Islet precursor cell (in vitro differentiated cells): ENCODE measurements at regions not wholly inside any gene's neighbourhood (a gene's known extent, or its start where the extent isn't known, plus 50 kb on each side); places are given as distances from the start of the nearest gene placed in this dataset.
"Not testable (repeated sequence)": the region's sequence is repeated elsewhere in the genome, so short reads cannot be mapped to it uniquely, and the experiment has no call there.

Experiments used
- DNase-seq: peaks from one replicate; pipeline ENCODE4 v3.0.0-alpha.2; 2018

GRCh38 chr18:60319129-60319528 is 53.4 kb downstream of the MC4R start:
- DNase-seq: no peak

- DNase-seq: no peak
Observed at GRCh38 chr18:60311676-60312360, 60.8 kb downstream of the MC4R start.

DNA sequence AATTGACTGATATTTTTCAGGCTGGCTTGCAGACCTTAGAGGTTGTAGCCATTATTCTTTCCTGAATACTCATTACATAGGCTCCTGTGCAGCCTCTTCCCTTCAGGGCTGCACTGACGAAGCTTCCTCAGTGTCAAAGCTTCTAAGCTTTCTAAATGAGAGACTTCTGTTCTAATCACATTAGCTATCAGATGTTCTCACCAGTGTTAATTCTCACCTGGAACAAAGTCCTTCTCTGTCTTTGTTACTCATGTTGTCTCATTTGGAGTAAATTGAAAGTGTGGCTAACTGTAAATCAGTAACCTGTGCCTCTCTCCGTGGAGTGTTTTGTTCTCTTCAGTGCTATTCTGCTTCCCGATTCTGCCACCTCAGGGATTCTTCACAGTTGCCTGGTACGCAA is 76.9 kb downstream of the MC4R start:
- no peak for DNase-seq

- DNase-seq: no peak
Observed at GRCh38 chr18:60292186-60292585, 80.4 kb downstream of the MC4R start.

- no peak for DNase-seq
Observed at GRCh38 chr18:60279391-60279790, 93.2 kb downstream of the MC4R start.

GRCh38 chr18:60277855-60278480 is 94.6 kb downstream of the MC4R start:
- DNase-seq: no peak

DNA sequence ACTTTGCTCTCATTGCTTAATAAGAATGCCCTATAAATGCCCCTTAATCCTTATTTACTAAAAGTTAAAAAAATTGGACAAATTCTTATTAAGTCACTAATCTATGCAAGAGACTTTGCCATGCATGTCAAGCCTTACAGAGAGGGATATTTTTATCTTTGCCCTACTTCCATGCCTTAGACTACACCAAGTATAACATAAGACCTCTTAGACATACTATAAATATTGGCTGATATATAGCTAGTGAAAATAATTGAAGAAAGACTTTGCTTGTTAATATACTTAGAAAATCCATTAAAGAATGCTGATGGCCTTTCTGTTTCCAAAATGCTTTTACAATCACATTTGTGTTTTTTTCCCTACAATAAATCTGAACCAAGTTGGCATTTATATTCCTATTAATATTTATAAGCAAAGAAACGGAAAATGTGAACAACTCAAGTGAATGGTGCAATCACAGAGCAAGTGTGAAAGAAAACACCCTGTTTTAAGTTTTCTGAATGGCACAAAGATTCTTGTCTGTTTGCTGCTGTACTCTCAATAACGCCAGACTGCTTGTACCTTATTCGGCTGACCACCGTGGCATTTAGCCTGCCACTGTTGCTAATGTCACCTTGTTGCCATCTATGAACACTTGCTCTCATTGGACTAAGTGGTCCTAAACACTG is 105.0 kb downstream of the MC4R start:
- DNase-seq: no peak

- DNase-seq: no peak
Observed at GRCh38 chr18:60266558-60266957, 106.0 kb downstream of the MC4R start.

DNA sequence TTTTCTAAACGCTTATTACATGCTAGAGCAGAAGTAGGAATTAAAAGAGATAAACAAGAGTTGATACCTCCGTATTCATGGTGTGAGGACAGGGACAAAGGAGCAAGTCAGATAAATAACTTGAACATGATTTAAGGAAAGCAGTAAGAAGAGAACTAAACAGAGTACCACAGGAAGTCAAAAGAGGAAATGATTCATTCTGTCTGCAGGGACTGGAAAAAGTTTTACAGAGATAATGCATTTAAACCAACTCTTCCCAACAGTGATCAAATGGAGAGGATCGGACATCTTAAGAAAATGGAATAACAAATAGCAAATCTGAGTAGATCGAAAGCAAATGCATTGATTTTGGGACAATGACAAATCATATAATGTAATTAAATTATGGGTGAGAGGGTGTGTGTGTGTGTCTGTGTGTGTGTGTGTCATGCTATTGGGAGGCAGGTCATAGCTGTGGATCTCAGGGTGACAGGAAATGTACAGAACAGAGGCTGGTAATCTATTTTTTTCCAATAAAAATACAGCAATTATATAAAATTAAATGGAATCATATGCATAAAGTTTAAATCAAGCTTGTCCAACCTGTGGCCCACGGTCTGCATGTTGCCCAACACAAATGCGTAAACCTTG is 113.4 kb downstream of the MC4R start:
- no peak for DNase-seq

GRCh38 chr18:60249388-60249787 is 123.2 kb downstream of the MC4R start:
- no peak for DNase-seq

DNA sequence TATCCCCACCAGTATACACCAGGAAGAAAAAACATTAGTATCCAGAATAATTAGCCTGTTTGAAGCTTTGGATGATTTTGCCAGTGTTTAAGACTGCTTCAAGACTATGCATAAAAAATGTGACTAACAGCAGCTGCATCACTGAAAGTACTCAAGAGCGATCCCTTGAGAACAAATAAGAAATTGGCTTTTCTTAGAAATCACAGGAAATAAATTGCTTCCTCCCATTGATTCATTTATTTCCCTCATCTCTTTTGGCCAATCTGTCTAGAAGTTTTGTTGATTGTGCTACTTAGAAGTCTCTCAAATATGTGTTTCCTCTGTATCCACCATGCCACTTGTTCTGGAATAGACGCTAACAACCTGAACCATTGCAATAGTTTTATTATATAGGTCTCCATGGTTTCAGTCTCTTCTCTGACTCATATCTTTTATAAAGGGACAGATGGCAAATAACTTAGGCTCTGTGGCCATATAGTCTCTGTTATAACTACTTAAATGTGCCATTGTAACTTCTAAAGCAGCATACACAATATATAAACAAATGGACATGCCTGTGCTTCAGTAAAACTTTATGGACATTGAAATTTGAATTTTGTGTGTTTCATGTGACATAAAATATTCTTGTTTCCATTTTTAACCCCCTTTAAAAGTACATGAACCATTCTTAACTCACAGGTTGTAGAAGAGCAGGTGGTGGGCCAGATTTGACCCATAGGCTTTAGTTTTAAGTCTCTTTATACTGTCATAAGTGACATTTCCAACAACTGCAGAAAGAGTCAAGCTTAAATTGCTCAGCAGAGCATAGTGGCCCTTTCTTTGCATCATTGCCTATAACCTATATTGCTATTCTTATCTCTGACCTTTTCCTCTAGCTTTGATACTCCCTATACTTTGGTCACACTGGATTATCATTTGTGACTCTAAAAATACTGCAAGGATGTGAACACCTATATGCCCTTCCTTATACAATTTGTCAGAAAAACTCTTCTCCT is 123.9 kb downstream of the MC4R start:
- DNase-seq: no peak

DNA sequence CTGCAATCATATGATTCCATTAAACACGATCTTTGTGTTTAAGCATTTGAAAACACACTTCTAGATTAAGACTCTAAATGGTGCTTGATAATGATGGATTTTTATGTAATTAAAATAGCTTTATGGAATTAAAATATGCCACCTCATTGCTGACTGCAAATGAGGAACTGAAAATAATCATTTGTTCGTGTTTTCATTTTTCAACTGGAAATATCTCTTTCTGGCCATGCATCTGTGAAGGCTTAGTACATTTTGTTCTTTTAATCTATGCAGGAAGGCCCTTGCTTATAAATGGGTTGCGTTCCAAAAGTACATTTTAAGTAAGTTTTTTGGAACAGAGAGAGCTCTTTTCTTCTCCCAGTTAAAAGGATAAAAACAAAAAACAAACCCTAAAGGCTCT is 125.5 kb downstream of the MC4R start:
- DNase-seq: no peak

- DNase-seq: no peak
Observed at GRCh38 chr18:60246606-60247005, 126.0 kb downstream of the MC4R start.

GRCh38 chr18:60245096-60245495 is 127.5 kb downstream of the MC4R start:
- DNase-seq: no peak

DNA sequence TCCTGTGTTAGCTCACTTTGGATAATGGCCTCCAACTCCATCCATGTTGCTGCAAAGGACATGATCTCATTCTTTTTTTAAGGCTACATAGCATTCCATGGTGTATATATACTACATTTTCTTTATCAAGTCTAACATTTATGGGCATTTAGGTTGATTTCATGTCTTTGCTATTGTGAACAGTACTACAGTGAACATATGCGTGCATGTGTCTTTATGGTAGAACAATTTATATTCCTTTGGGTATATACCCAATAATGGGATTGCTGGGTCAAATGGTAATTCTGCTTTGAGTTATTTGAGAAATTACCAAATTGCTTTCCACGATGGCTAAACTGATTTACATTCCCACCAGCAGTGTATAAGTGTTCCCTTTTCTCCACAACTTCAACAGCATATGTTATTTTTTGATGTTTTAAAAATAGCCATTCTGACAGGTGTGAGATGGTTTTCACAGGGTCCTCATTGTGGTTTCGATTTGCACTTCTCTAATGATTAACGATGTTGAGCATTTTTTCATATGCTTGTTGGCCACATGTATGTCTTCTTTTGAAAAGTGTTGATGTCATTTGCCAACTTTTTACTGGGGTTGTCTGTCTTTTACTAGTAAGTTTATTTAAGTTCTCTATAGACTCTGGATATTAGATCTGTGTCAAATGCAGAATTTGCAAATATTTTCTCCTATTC is 133.4 kb downstream of the MC4R start:
- not testable (repeated sequence) for DNase-seq

DNA sequence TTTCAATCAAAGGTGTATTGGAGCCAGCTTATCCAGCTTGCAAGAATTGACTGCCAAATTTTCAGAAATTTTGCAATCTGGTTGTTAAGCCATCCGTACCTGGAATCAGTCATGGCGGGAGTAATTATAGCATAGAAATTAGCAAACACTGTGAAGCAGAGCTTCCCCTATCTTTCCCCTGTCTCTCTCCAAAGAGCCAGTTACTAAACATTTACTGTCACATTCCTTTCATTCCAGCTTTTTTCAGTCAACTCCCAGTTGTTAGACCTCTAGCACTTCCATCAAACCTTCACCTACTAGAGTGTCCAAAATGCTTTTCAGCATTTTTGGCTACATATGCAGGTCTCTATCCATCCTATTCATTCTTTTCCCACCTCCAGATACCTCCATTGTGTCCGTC is 137.4 kb downstream of the MC4R start:
- DNase-seq: no peak

DNA sequence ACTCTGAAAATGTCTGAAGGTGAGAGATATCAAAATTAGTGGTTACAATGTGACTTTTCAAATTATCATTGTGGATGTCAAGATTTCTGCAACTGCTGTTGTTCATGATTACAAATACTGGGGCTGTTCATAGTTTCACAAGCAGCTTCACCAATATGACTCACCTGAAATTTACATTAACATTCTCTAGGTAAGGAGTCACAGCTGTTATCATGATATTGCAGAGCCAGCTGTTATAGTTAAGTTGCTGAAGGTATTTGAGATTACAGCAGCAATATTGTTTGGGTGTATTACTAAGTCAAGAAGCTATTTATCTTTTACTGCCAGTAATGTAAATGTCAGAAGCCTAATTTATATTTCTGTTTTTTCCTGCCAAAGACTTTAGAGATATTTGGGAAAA is 140.0 kb downstream of the MC4R start:
- DNase-seq: no peak

GRCh38 chr18:60228609-60229595 is 143.7 kb downstream of the MC4R start:
- DNase-seq: no peak

- no peak for DNase-seq
Observed at GRCh38 chr18:60215432-60215831, 157.1 kb downstream of the MC4R start.

GRCh38 chr18:60209042-60209441 is 163.5 kb downstream of the MC4R start:
- DNase-seq: no peak

GRCh38 chr18:60202708-60203107 is 169.9 kb downstream of the MC4R start:
- DNase-seq: no peak
